H9 (cell line): ENCODE measurements at regions not wholly inside any gene's neighbourhood (a gene's known extent, or its start where the extent isn't known, plus 50 kb on each side); places are given as distances from the start of the nearest gene placed in this dataset.

Source experiments
- DNase-seq: peaks from one replicate; pipeline ENCODE4 v3.0.0-alpha.2; 2017
- H2AFZ ChIP-seq: one replicate; pipeline ENCODE4 v1.6.1; 2013; ENCODE audit warnings: mild to moderate bottlenecking, low read length, control low read depth, moderate library complexity
- H2AK5ac ChIP-seq: 2 replicates; pipeline ENCODE4 v1.6.1; 2013; ENCODE audit warnings: low read length, control low read depth, mixed read lengths; ENCODE audit not compliant: insufficient read length
- H2BK120ac ChIP-seq: one replicate; pipeline ENCODE4 v1.6.1; 2013; ENCODE audit warnings: low read depth, mild to moderate bottlenecking, low read length, control low read depth, inconsistent platforms; ENCODE audit not compliant: poor library complexity, severe bottlenecking
- H2BK12ac ChIP-seq: 2 replicates; pipeline ENCODE4 v1.6.1; 2013; ENCODE audit warnings: low read length, control low read depth, mixed read lengths, low read depth; ENCODE audit not compliant: insufficient read length
- H2BK15ac ChIP-seq: 2 replicates; pipeline ENCODE4 v1.6.1; 2013; ENCODE audit warnings: low read depth, low read length, control low read depth
- H2BK20ac ChIP-seq: one replicate; pipeline ENCODE4 v1.6.1; 2013; ENCODE audit warnings: low read depth, mild to moderate bottlenecking, low read length, control low read depth, inconsistent platforms; ENCODE audit not compliant: poor library complexity, severe bottlenecking
- H2BK5ac ChIP-seq: 2 replicates; pipeline ENCODE4 v1.6.1; 2013; ENCODE audit warnings: low read length, control low read depth, mixed read lengths; ENCODE audit not compliant: insufficient read length
- H3K14ac ChIP-seq: 2 replicates; pipeline ENCODE4 v1.6.1; 2013; ENCODE audit warnings: low read length, control low read depth; ENCODE audit not compliant: insufficient read depth
- H3K18ac ChIP-seq: 2 replicates; pipeline ENCODE4 v1.6.1; 2013; ENCODE audit warnings: low read depth, mild to moderate bottlenecking, mixed read lengths, low read length, control low read depth; ENCODE audit not compliant: insufficient read length
- H3K23ac ChIP-seq: 2 replicates; pipeline ENCODE4 v1.6.1; 2013; ENCODE audit warnings: low read length, control low read depth, mixed read lengths, low read depth; ENCODE audit not compliant: insufficient read length
- H3K23me2 ChIP-seq: 2 replicates; pipeline ENCODE4 v1.6.1; 2013; ENCODE audit warnings: low read depth, mild to moderate bottlenecking, mixed read lengths, low read length, control low read depth; ENCODE audit not compliant: insufficient read length, poor library complexity, severe bottlenecking
- H3K27ac ChIP-seq: 2 replicates; pipeline ENCODE4 v1.5.1; 2013; ENCODE audit warnings: low read length, control low read depth, mixed read lengths, low read depth; ENCODE audit not compliant: insufficient read length
- H3K27me3 ChIP-seq: 2 replicates; pipeline ENCODE4 v1.6.1; 2013; ENCODE audit warnings: low read length, control low read depth, inconsistent platforms; ENCODE audit not compliant: insufficient read depth
- H3K4ac ChIP-seq: 2 replicates; pipeline ENCODE4 v1.6.1; 2013; ENCODE audit warnings: low read depth, mild to moderate bottlenecking, control low read depth, inconsistent platforms, low read length, moderate library complexity
- H3K4me1 ChIP-seq: 2 replicates; pipeline ENCODE4 v1.6.1; 2013; ENCODE audit warnings: low read length, control low read depth, inconsistent platforms; ENCODE audit not compliant: insufficient read depth
- H3K4me2 ChIP-seq: 2 replicates; pipeline ENCODE4 v1.6.1; 2013; ENCODE audit warnings: low read length, control low read depth, mixed read lengths; ENCODE audit not compliant: insufficient read length, insufficient read depth
- H3K56ac ChIP-seq: 2 replicates; pipeline ENCODE4 v1.6.1; 2013; ENCODE audit warnings: low read depth, mild to moderate bottlenecking, mixed read lengths, low read length, control low read depth; ENCODE audit not compliant: insufficient read length
- H3K79me1 ChIP-seq: 2 replicates; pipeline ENCODE4 v1.6.1; 2013; ENCODE audit warnings: low read depth, mild to moderate bottlenecking, moderate library complexity, low read length, control low read depth, inconsistent platforms; ENCODE audit not compliant: insufficient read depth, poor library complexity, severe bottlenecking
- H3K79me2 ChIP-seq: 2 replicates; pipeline ENCODE4 v1.6.1; 2013; ENCODE audit warnings: low read length, control low read depth, inconsistent platforms; ENCODE audit not compliant: insufficient read depth
- H3K9ac ChIP-seq: 2 replicates; pipeline ENCODE4 v1.6.1; 2013; ENCODE audit warnings: low read length, control low read depth, mixed read lengths; ENCODE audit not compliant: insufficient read length; ENCODE audit errors: extremely low read depth
- H3K9me3 ChIP-seq: one replicate; pipeline ENCODE4 v1.6.1; 2013; ENCODE audit warnings: low read depth, low read length, inconsistent platforms; ENCODE audit not compliant: control insufficient read depth
- H3T11ph ChIP-seq: one replicate; pipeline ENCODE4 v1.6.1; 2013; ENCODE audit warnings: mild to moderate bottlenecking, low read length, control low read depth, inconsistent platforms
- H4K20me1 ChIP-seq: one replicate; pipeline ENCODE4 v1.6.1; 2013; ENCODE audit not compliant: control insufficient read depth, insufficient read length, insufficient read depth
- H4K5ac ChIP-seq: 2 replicates; pipeline ENCODE4 v1.6.1; 2013; ENCODE audit warnings: low read depth, mild to moderate bottlenecking, mixed read lengths, low read length, control low read depth; ENCODE audit not compliant: insufficient read length
- H4K8ac ChIP-seq: replicated peaks from 2 replicates; pipeline ENCODE4 v1.6.1; 2013; ENCODE audit warnings: low read length, control low read depth, mixed read lengths, low read depth; ENCODE audit not compliant: insufficient read length
- H4K91ac ChIP-seq: 2 replicates; pipeline ENCODE4 v1.6.1; 2013; ENCODE audit warnings: low read depth, mild to moderate bottlenecking, moderate library complexity, mixed read lengths, low read length, control low read depth; ENCODE audit not compliant: insufficient read length
- H3K27ac Mint-ChIP-seq, 3 experiments: 2 replicates in 2 of 3; 3 replicates in 1 of 3; pipeline ENCODE4 v1.8.0; 2020 to 2021; ENCODE audit warnings: mixed read lengths in 3 of 3, mild to moderate bottlenecking in 1 of 3, moderate library complexity in 1 of 3
- H3K27me3 Mint-ChIP-seq: 2 replicates; pipeline ENCODE4 v1.8.0; 2021; ENCODE audit warnings: low read depth, mild to moderate bottlenecking, moderate library complexity, mixed read lengths
- H3K36me3 Mint-ChIP-seq, 3 experiments: 2 replicates in 2 of 3; 3 replicates in 1 of 3; pipeline ENCODE4 v1.8.0; 2020 to 2021; ENCODE audit warnings: low read depth in 3 of 3, mixed read lengths in 3 of 3; ENCODE audit not compliant: insufficient read depth in 1 of 3
- H3K4me1 Mint-ChIP-seq, 2 experiments: 2 replicates each; pipeline ENCODE4 v1.8.0; 2020; ENCODE audit warnings: mixed read lengths in 2 of 2
- H3K4me3 Mint-ChIP-seq, 2 experiments: 2 replicates in 1 of 2; 3 replicates in 1 of 2; pipeline ENCODE4 v1.8.0; 2020 to 2021; ENCODE audit warnings: mild to moderate bottlenecking in 2 of 2, mixed read lengths in 2 of 2, moderate library complexity in 1 of 2
- H3K9me3 Mint-ChIP-seq, 2 experiments: 2 replicates in 1 of 2; 3 replicates in 1 of 2; pipeline ENCODE4 v1.8.0; 2020; ENCODE audit warnings: mild to moderate bottlenecking in 2 of 2, mixed read lengths in 2 of 2, moderate library complexity in 1 of 2
- WGBS: extraction: QIAGEN DNeasy Blood & Tissue Kit; methylation state at CpG from one replicate; pipeline ENCODE4 v1.1.7; 2013; ENCODE audit warnings: missing lambda C conversion rate, low lambda C conversion rate, mixed read lengths; ENCODE audit not compliant: insufficient read length; ENCODE audit errors: extremely low coverage; 5-methylcytosine and 5-hydroxymethylcytosine counted together
- TF ChIP-seq, protein P1 (sequence below): fragments of 200-600 bp; sonication (generic); conservative IDR thresholded peaks from 3 replicates; pipeline ENCODE4 v1.8.0; 2021; ENCODE audit warnings: antibody characterized with exemption, mild to moderate bottlenecking

- TF ChIP-seq, protein P1, sequence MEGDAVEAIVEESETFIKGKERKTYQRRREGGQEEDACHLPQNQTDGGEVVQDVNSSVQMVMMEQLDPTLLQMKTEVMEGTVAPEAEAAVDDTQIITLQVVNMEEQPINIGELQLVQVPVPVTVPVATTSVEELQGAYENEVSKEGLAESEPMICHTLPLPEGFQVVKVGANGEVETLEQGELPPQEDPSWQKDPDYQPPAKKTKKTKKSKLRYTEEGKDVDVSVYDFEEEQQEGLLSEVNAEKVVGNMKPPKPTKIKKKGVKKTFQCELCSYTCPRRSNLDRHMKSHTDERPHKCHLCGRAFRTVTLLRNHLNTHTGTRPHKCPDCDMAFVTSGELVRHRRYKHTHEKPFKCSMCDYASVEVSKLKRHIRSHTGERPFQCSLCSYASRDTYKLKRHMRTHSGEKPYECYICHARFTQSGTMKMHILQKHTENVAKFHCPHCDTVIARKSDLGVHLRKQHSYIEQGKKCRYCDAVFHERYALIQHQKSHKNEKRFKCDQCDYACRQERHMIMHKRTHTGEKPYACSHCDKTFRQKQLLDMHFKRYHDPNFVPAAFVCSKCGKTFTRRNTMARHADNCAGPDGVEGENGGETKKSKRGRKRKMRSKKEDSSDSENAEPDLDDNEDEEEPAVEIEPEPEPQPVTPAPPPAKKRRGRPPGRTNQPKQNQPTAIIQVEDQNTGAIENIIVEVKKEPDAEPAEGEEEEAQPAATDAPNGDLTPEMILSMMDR = no peak
- H3K9me3 ChIP-seq = no peaks in the 10 kb centered on the region
- H4K8ac ChIP-seq = no peak overlapping the region
- H3K4me1 Mint-ChIP-seq = peaks cover 4 to 5% of the 10 kb centered on the region in 2 experiments; a peak in 2 of 4 replicates
- H3K23ac ChIP-seq = no peak overlapping the region
- no peak overlapping the region for H2BK20ac ChIP-seq
- H3K18ac ChIP-seq = no peak overlapping the region
- H3K4me2 ChIP-seq = no peak overlapping the region
- H3K9ac ChIP-seq = no peak overlapping the region
- no peak overlapping the region for H2BK15ac ChIP-seq
- H3K27me3 ChIP-seq = no peaks in the 10 kb centered on the region
- no peak overlapping the region for H3K4me3 Mint-ChIP-seq
- H3K56ac ChIP-seq = no peak overlapping the region
- H4K5ac ChIP-seq = no peak overlapping the region
- no peak overlapping the region for H3K27ac Mint-ChIP-seq
- no peaks in the 10 kb centered on the region for H3K79me1 ChIP-seq
- H2BK12ac ChIP-seq = no peak overlapping the region
- no peak overlapping the region for H2AK5ac ChIP-seq
- H2BK120ac ChIP-seq = no peak overlapping the region
- H3K9me3 Mint-ChIP-seq = no peaks in the 10 kb centered on the region
- H4K91ac ChIP-seq = no peak overlapping the region
- no peak overlapping the region for H3T11ph ChIP-seq
- no CpG with 5 or more reads among the region's 3 CpGs for WGBS
- H2BK5ac ChIP-seq = no peak overlapping the region
- DNase-seq = no peak
- no peak overlapping the region for H3K4ac ChIP-seq
- no peak overlapping the region for H3K14ac ChIP-seq
- H2AFZ ChIP-seq = no peak overlapping the region
- no peaks in the 10 kb centered on the region for H3K27me3 Mint-ChIP-seq
- H3K23me2 ChIP-seq = no peaks in the 10 kb centered on the region
- no peaks in the 10 kb centered on the region for H3K79me2 ChIP-seq
- H4K20me1 ChIP-seq = no peaks in the 10 kb centered on the region
- no peaks in the 10 kb centered on the region for H3K36me3 Mint-ChIP-seq
- peaks cover 4% of the 10 kb centered on the region; the same call in 1 of the 2 replicates for H3K4me1 ChIP-seq
- H3K27ac ChIP-seq = no peak overlapping the region
These were observed 63.6 kb upstream of the DENND1B start for GRCh38 chr1:197838836-197839235.
